RPMI8226 (cell line): ENCODE measurements at regions not wholly inside any gene's neighbourhood (a gene's known extent, or its start where the extent isn't known, plus 50 kb on each side); places are given as distances from the start of the nearest gene placed in this dataset.

Experiments
- DNase-seq: peaks from one replicate; pipeline ENCODE4 v3.0.0-alpha.2; 2015

- DNase-seq = no peak
Observed at GRCh38 chr2:6685447-6685846, 180.3 kb downstream of the CMPK2 start.

- DNase-seq = peak; percentile 7
Observed at GRCh38 chr2:6692056-6692455, 173.7 kb downstream of the CMPK2 start.

- DNase-seq = no peak
Observed at GRCh38 chr2:6692819-6693218, 172.9 kb downstream of the CMPK2 start.

GRCh38 chr2:6694555-6694954 lies 171.2 kb downstream of the CMPK2 start:
- no peak for DNase-seq

- DNase-seq = no peak
Observed at GRCh38 chr2:6700335-6700734, 165.4 kb downstream of the CMPK2 start.

GRCh38 chr2:6704077-6704476 lies 161.6 kb downstream of the CMPK2 start:
- DNase-seq = no peak

GRCh38 chr2:6721395-6721794 lies 144.3 kb downstream of the CMPK2 start:
- no peak for DNase-seq

- DNase-seq = no peak
Observed at GRCh38 chr2:6722574-6722973, 143.1 kb downstream of the CMPK2 start.

GRCh38 chr2:6723865-6724604 lies 141.7 kb downstream of the CMPK2 start:
- DNase-seq = no peak

- no peak for DNase-seq
Observed at GRCh38 chr2:6724605-6725140, 141.0 kb downstream of the CMPK2 start.

GRCh38 chr2:6728156-6728555 lies 137.6 kb downstream of the CMPK2 start:
- DNase-seq = no peak

GRCh38 chr2:6730003-6730402 lies 135.7 kb downstream of the CMPK2 start:
- DNase-seq = no peak

- DNase-seq = no peak
Observed at GRCh38 chr2:6730649-6731532, 134.8 kb downstream of the CMPK2 start.

- DNase-seq = no peak
Observed at GRCh38 chr2:6739547-6739946, 126.2 kb downstream of the CMPK2 start.

GRCh38 chr2:6741229-6741628 lies 124.5 kb downstream of the CMPK2 start:
- no peak for DNase-seq

GRCh38 chr2:6744038-6744437 lies 121.7 kb downstream of the CMPK2 start:
- no peak for DNase-seq

GRCh38 chr2:6747433-6747832 lies 118.3 kb downstream of the CMPK2 start:
- DNase-seq = no peak

GRCh38 chr2:6748406-6749067 lies 117.2 kb downstream of the CMPK2 start:
- no peak for DNase-seq

- DNase-seq = no peak
Observed at GRCh38 chr2:6749962-6750361, 115.7 kb downstream of the CMPK2 start.

GRCh38 chr2:6750411-6751158 lies 115.1 kb downstream of the CMPK2 start:
- no peak for DNase-seq

GRCh38 chr2:6754419-6754818 lies 111.3 kb downstream of the CMPK2 start:
- no peak for DNase-seq

GRCh38 chr2:6755456-6755855 lies 110.3 kb downstream of the CMPK2 start:
- DNase-seq = no peak

GRCh38 chr2:6757215-6757614 lies 108.5 kb downstream of the CMPK2 start:
- DNase-seq = no peak
